ENCODE measurements at regions not wholly inside any gene's neighbourhood (a gene's known extent, or its start where the extent isn't known, plus 50 kb on each side); places are given as distances from the start of the nearest gene placed in this dataset.

- ChIA-PET CTCF (no interaction called here), POLR2A (ENCODE audit: unreplicated experiment) (no interaction called here)
- Histone ChIP-seq H4K91ac (ENCODE audit: insufficient read depth, low read depth, low read length) (no peak overlapping the region), H3K9me3 (ENCODE audit: control insufficient read depth, insufficient read depth, low read length) (peaks cover 6% of the 10 kb centered on the region; the same call in 1 of the 2 replicates), H3K4me2 (ENCODE audit: low read depth, low read length) (no peak overlapping the region), H3K23ac (ENCODE audit: low read depth, low read length) (no peak overlapping the region), H3K9ac (ENCODE audit: low read depth, low read length) (no peak overlapping the region), H2BK20ac (ENCODE audit: low read depth, low read length) (no peak overlapping the region), H3K36me3 (ENCODE audit: control insufficient read depth, insufficient read depth, low read length) (no peaks in the 10 kb centered on the region), H3K4me3 (ENCODE audit: insufficient read depth, low read depth, low read length) (no peak overlapping the region), H4K20me1 (ENCODE audit: insufficient read depth, low read length) (no peaks in the 10 kb centered on the region), H3K27me3 (ENCODE audit: control insufficient read depth, insufficient read depth, low read length) (no peaks in the 10 kb centered on the region), H3K27ac (ENCODE audit: insufficient read depth, low read length) (no peak overlapping the region), H3K9me1 (ENCODE audit: insufficient read depth, low read length) (no peaks in the 10 kb centered on the region), H2BK5ac (ENCODE audit: low read depth, low read length, poor library complexity, severe bottlenecking) (no peak overlapping the region), H3K56ac (ENCODE audit: extremely low read depth, insufficient read depth, low read length) (no peak overlapping the region), H2BK120ac (ENCODE audit: low read depth, low read length) (no peak overlapping the region), H3K4ac (ENCODE audit: low read depth, low read length) (no peak overlapping the region), H4K8ac (ENCODE audit: low read depth in 2 of 2, low read length in 2 of 2) (no peak overlapping the region), H3K14ac (replicated peaks; ENCODE audit: low read depth, low read length) (no peak overlapping the region), H2AK9ac (replicated peaks; ENCODE audit: low read depth, low read length, poor library complexity) (no peak overlapping the region), H2BK15ac (ENCODE audit: low read depth, low read length) (no peak overlapping the region), H3K4me1 (ENCODE audit: control insufficient read depth, insufficient read depth, low read length) (no peaks in the 10 kb centered on the region), H2AFZ (replicated peaks; ENCODE audit: low read length, poor library complexity) (no peak overlapping the region), H4K5ac (ENCODE audit: low read depth, low read length) (no peak overlapping the region), H2AK5ac (ENCODE audit: low read depth, low read length) (no peak overlapping the region), H3K18ac (ENCODE audit: low read depth, low read length) (no peak overlapping the region), H3K79me1 (ENCODE audit: low read depth in 1 of 2, low read length in 2 of 2) (no peaks in the 10 kb centered on the region)
- ATAC-seq (ENCODE audit: low read depth) (no peak), DNase-seq (no peak)
- in situ Hi-C loops (cut with MboI; ENCODE audit: low sequenced_read_pairs): no loop called here
- dilution Hi-C loops (cut with HindIII; ENCODE audit: low sequenced_read_pairs, unreplicated experiment): no loop called here
- BruUV-seq (replicated peaks): no TSS peak
- no CpG with 5 or more reads among the region's 4 CpGs for WGBS, 2 experiments (ENCODE audit: extremely low coverage in 2 of 2, insufficient read length in 1 of 2)
- no peak for TF ChIP-seq FOS (IDR thresholded peaks at IDR 0.05; ENCODE audit: low read depth, low read length)
- intact Hi-C loops (cut with micrococcal nuclease): no loop called here
These were observed 376.1 kb upstream of the MCTP2 start for GRCh38 chr15:93855181-93855826.
